Testis (tissue), 2 donors: ENCODE measurements at regions not wholly inside any gene's neighbourhood (a gene's known extent, or its start where the extent isn't known, plus 50 kb on each side); places are given as distances from the start of the nearest gene placed in this dataset.

Experiments
- DNase-seq: peaks from one replicate; pipeline ENCODE4 v3.0.0-alpha.2; 2019
- H3K27ac ChIP-seq, 2 donors: fragments of 200-600 bp; sonication (generic); one replicate each; pipeline ENCODE4 v1.5.1; 2019
- H3K27me3 ChIP-seq: fragments of 200-600 bp; sonication (generic); one replicate; pipeline ENCODE4 v1.5.1; 2019
- H3K36me3 ChIP-seq: fragments of 200-600 bp; sonication (generic); one replicate; pipeline ENCODE4 v1.5.1; 2017; ENCODE audit warnings: low read depth; ENCODE audit errors: missing control alignments
- H3K4me1 ChIP-seq: fragments of 200-600 bp; sonication (generic); one replicate; pipeline ENCODE4 v1.5.1; 2019
- H3K4me3 ChIP-seq, 2 donors: fragments of 200-600 bp; sonication (generic); one replicate each; pipeline ENCODE4 v1.5.1; 2017 to 2019
- H3K9me3 ChIP-seq: fragments of 200-600 bp; sonication (generic); one replicate; pipeline ENCODE4 v1.5.1; 2017
- CTCF ChIP-seq, 3 experiments: fragments of 450-650 bp in 2 of 3; fragments of 200-600 bp in 1 of 3; sonication (generic) in 1 of 3; IDR thresholded peaks; one replicate each; pipeline ENCODE4 v1.5.1; 2016 to 2019; ENCODE audit warnings: antibody characterized with exemption in 3 of 3, mild to moderate bottlenecking in 2 of 3, moderate library complexity in 1 of 3
- POLR2A ChIP-seq: fragments of 450-650 bp; IDR thresholded peaks from one replicate; pipeline ENCODE4 v1.6.1; 2017; ENCODE audit warnings: antibody characterized with exemption, mild to moderate bottlenecking, moderate library complexity
- WGBS, 2 donors: methylation state at CpG; one replicate each; pipeline ENCODE4 v1.1.5; 2018; 5-methylcytosine and 5-hydroxymethylcytosine counted together
- intact Hi-C: fragments of 100-400 bp; cut with DNase I; formaldehyde crosslinking; loops from one replicate; pipeline ENCODE4 v1.15.1; 2023; ENCODE audit warnings: low total_unique reads

GRCh38 chr13:62793850-62794249 lies 1378.2 kb upstream of the PCDH20 start:
- Histone ChIP-seq H3K27ac (no peak overlapping the region), H3K4me1 (no peaks in the 10 kb centered on the region), H3K9me3 (no peaks in the 10 kb centered on the region), H3K4me3 (no peak overlapping the region), H3K27me3 (no peaks in the 10 kb centered on the region), H3K36me3 (no peaks in the 10 kb centered on the region)
- no peak for DNase-seq
- intact Hi-C loops = no loop called here
- WGBS, 2 donors = 61 to 65% methylated on average over 1 of the region's 1 CpG
- TF ChIP-seq POLR2A (no peak), CTCF (IDR thresholded peaks at IDR 0.05) (no peak)

- Histone ChIP-seq H3K27me3 (no peaks in the 10 kb centered on the region), H3K9me3 (no peaks in the 10 kb centered on the region), H3K4me1 (no peaks in the 10 kb centered on the region), H3K36me3 (no peaks in the 10 kb centered on the region), H3K27ac (no peak overlapping the region), H3K4me3 (no peak overlapping the region)
- WGBS, 2 donors = 81 to 91% methylated on average over 1 of the region's 1 CpG
- TF ChIP-seq CTCF (IDR thresholded peaks at IDR 0.05) (no peak), POLR2A (no peak)
- DNase-seq = no peak
- intact Hi-C loops = no loop called here
Observed at GRCh38 chr13:62781866-62782265, 1366.2 kb upstream of the PCDH20 start.

- 61 to 75% methylated on average over 6 of the region's 6 CpGs for WGBS, 2 donors
- Histone ChIP-seq H3K27ac (no peak overlapping the region), H3K9me3 (no peaks in the 10 kb centered on the region), H3K4me1 (no peaks in the 10 kb centered on the region), H3K36me3 (no peaks in the 10 kb centered on the region), H3K27me3 (no peaks in the 10 kb centered on the region), H3K4me3 (no peak overlapping the region)
- TF ChIP-seq CTCF (IDR thresholded peaks at IDR 0.05) (no peak), POLR2A (no peak)
- no peak for DNase-seq
- intact Hi-C loops = no loop called here
Observed at GRCh38 chr13:62779161-62779560, 1363.5 kb upstream of the PCDH20 start.

- WGBS, 2 donors = 84 to 86% methylated on average over 8 to 9 of the region's 9 CpGs
- H3K27me3 ChIP-seq = no peaks in the 10 kb centered on the region
Observed at GRCh38 chr13:62767473-62767872, 1351.8 kb upstream of the PCDH20 start.

More at GRCh38 chr13:62767473-62767872, 1351.8 kb upstream of the PCDH20 start:
- no peaks in the 10 kb centered on the region for H3K36me3 ChIP-seq
- TF ChIP-seq POLR2A (no peak), CTCF (IDR thresholded peaks at IDR 0.05) (no peak)
- DNase-seq = no peak
- no peaks in the 10 kb centered on the region for H3K4me1 ChIP-seq
- intact Hi-C loops = no loop called here
- H3K27ac ChIP-seq = no peak overlapping the region
- no peaks in the 10 kb centered on the region for H3K9me3 ChIP-seq
- H3K4me3 ChIP-seq = no peak overlapping the region
